HepG2 (cell line): ENCODE measurements at regions not wholly inside any gene's neighbourhood (a gene's known extent, or its start where the extent isn't known, plus 50 kb on each side); places are given as distances from the start of the nearest gene placed in this dataset.
A peak's percentile ranks its signal among the peaks of the same experiment; 100 is the strongest.

ENCODE experiments used
- AFF4 ChIP-seq: sonication (generic); formaldehyde crosslinking; IDR thresholded peaks from 2 replicates; pipeline ENCODE4 v1.4.0; 2020; ENCODE audit warnings: missing genetic modification reagents
- ATF1 ChIP-seq: IDR thresholded peaks from 2 replicates; pipeline ENCODE4 v1.6.1; 2016; ENCODE audit warnings: mild to moderate bottlenecking, control low read depth
- BHLHE40 ChIP-seq: IDR thresholded peaks from 2 replicates; pipeline ENCODE4 v1.6.1; 2011; ENCODE audit warnings: low read length, improper control_type of control experiment
- IRF1 ChIP-seq: sonication (generic); formaldehyde crosslinking; IDR thresholded peaks from 2 replicates; pipeline ENCODE4 v1.4.0; 2020; ENCODE audit warnings: low read depth, mild to moderate bottlenecking, missing genetic modification reagents
- PITX1 ChIP-seq: sonication (generic); formaldehyde crosslinking; IDR thresholded peaks from 2 replicates; pipeline ENCODE4 v1.5.1; 2020; ENCODE audit warnings: mild to moderate bottlenecking, missing genetic modification reagents
- REST ChIP-seq, 2 experiments: IDR thresholded peaks; 2 replicates each; pipeline ENCODE4 v1.6.1; 2011 to 2012; ENCODE audit warnings: low read length in 2 of 2, borderline replicate concordance in 1 of 2, low read depth in 1 of 2, mild to moderate bottlenecking in 1 of 2, moderate library complexity in 1 of 2
- SRSF1 ChIP-seq: fragments of 200-400 bp; formaldehyde crosslinking; optimal IDR thresholded peaks from 2 replicates; pipeline ENCODE3; 2017; ENCODE audit warnings: mild to moderate bottlenecking, low read depth, low read length, moderate library complexity
- ZBTB40 ChIP-seq, 2 experiments: fragments of 450-650 bp in 1 of 2; sonication (generic) in 1 of 2; formaldehyde crosslinking in 1 of 2; IDR thresholded peaks; 2 replicates each; pipeline versions ENCODE4 v1.6.1 to v1.8.0; 2016 to 2022; ENCODE audit warnings: antibody characterized with exemption in 1 of 2, mild to moderate bottlenecking in 1 of 2, missing genetic modification reagents in 1 of 2
- ZMYM4 ChIP-seq: sonication (generic); formaldehyde crosslinking; IDR thresholded peaks from 2 replicates; pipeline ENCODE4 v1.8.1; 2023; ENCODE audit warnings: mild to moderate bottlenecking, missing genetic modification reagents
- ZNF629 ChIP-seq: sonication (generic); formaldehyde crosslinking; conservative IDR thresholded peaks from 2 replicates; pipeline ENCODE4 v1.5.0; 2020; ENCODE audit warnings: missing genetic modification reagents

GRCh38 chr6:26204332-26205160, 117.3 kb downstream of the HFE start (continued):
- peak; percentile 99 for TF ChIP-seq AFF4 (CRISPR knock-in tag)
- peak; percentile 96 for TF ChIP-seq ATF1 (CRISPR knock-in tag)
- no peak for TF ChIP-seq ZBTB40 (IDR thresholded peaks at IDR 0.05)
- peak; percentile 83; the same call in 1 of the 2 replicates for TF ChIP-seq ZBTB40 (CRISPR knock-in tag; IDR thresholded peaks at IDR 0.05)
- TF ChIP-seq PITX1: no peak; the same call in 1 of the 2 replicates
- TF ChIP-seq SRSF1: peak; percentile 94
- no peak for TF ChIP-seq IRF1 (CRISPR knock-in tag)
- TF ChIP-seq ZNF629 (CRISPR knock-in tag): no peak; the same call in 1 of the 2 replicates
- peak; percentile 91 for TF ChIP-seq ZMYM4
- TF ChIP-seq REST (IDR thresholded peaks at IDR 0.05; ENCODE audit: borderline replicate concordance in 1 of 2, low read depth in 1 of 2, low read length in 2 of 2): peak in 1 of 2 experiments; percentile 88; a peak in 2 of 4 replicates
- TF ChIP-seq BHLHE40: peak; percentile 31; the same call in 1 of the 2 replicates
